IMR-90 (cell line): ENCODE measurements at regions not wholly inside any gene's neighbourhood (a gene's known extent, or its start where the extent isn't known, plus 50 kb on each side); places are given as distances from the start of the nearest gene placed in this dataset.

Experiments
- ATAC-seq: fragments of 200-7000 bp; cut with Tn5 transposase; 2 replicates; pipeline ENCODE4 v1.9.1; 2020; ENCODE audit warnings: low read depth, mild to moderate bottlenecking, moderate library complexity
- BruUV-seq: library from RNA; stranded (reverse); fragments of 400-500 nt; replicated peaks from 2 replicates; lab custom pipeline; 2021; lab: Mats Ljungman, UMichigan
- CTCF ChIA-PET: fragments of 300-600 bp; formaldehyde crosslinking; extraction: SDS; loops from one replicate; lab custom pipeline; 2021; ENCODE audit warnings: antibody characterized with exemption; lab: Yijun Ruan, JAX
- POLR2A ChIA-PET: fragments of 300-600 bp; sonication (Branson Sonifier 250); formaldehyde crosslinking; loops from one replicate; lab custom pipeline; 2022; ENCODE audit warnings: antibody characterized with exemption; ENCODE audit not compliant: unreplicated experiment; lab: Charles Lee
- DNase-seq: peaks from one replicate; pipeline ENCODE4 v3.0.0; 2013
- H2AFZ ChIP-seq: replicated peaks from 2 replicates; pipeline ENCODE3; 2013; ENCODE audit warnings: low read length, mild to moderate bottlenecking; ENCODE audit not compliant: poor library complexity
- H2AK5ac ChIP-seq: 2 replicates; pipeline ENCODE4 v1.6.1; 2013; ENCODE audit warnings: low read depth, low read length, inconsistent platforms
- H2AK9ac ChIP-seq: replicated peaks from 2 replicates; pipeline ENCODE3; 2013; ENCODE audit warnings: mild to moderate bottlenecking, low read depth, low read length, moderate library complexity; ENCODE audit not compliant: poor library complexity
- H2BK120ac ChIP-seq: 2 replicates; pipeline ENCODE4 v1.6.1; 2013; ENCODE audit warnings: low read depth, low read length, inconsistent platforms
- H2BK15ac ChIP-seq: 3 replicates; pipeline ENCODE4 v1.6.1; 2013; ENCODE audit warnings: low read depth, low read length, inconsistent platforms
- H2BK20ac ChIP-seq: 2 replicates; pipeline ENCODE4 v1.6.1; 2013; ENCODE audit warnings: low read depth, mild to moderate bottlenecking, inconsistent platforms, low read length, moderate library complexity
- H2BK5ac ChIP-seq: 2 replicates; pipeline ENCODE4 v1.6.1; 2013; ENCODE audit warnings: mild to moderate bottlenecking, low read depth, low read length, inconsistent platforms; ENCODE audit not compliant: poor library complexity, severe bottlenecking
- H3K14ac ChIP-seq: replicated peaks from 2 replicates; pipeline ENCODE4 v1.6.1; 2013; ENCODE audit warnings: low read depth, low read length, inconsistent platforms
- H3K18ac ChIP-seq: 2 replicates; pipeline ENCODE4 v1.6.1; 2013; ENCODE audit warnings: low read depth, low read length, control low read depth
- H3K23ac ChIP-seq: 2 replicates; pipeline ENCODE4 v1.6.1; 2013; ENCODE audit warnings: low read depth, low read length, inconsistent platforms
- H3K27ac ChIP-seq: 2 replicates; pipeline ENCODE4 v1.5.1; 2013; ENCODE audit warnings: mild to moderate bottlenecking, control low read depth, low read length; ENCODE audit not compliant: insufficient read depth
- H3K27me3 ChIP-seq: 2 replicates; pipeline ENCODE4 v1.6.1; 2013; ENCODE audit warnings: low read length; ENCODE audit not compliant: control insufficient read depth, insufficient read depth
- H3K36me3 ChIP-seq: 2 replicates; pipeline ENCODE4 v1.6.1; 2013; ENCODE audit warnings: low read length, mixed read lengths; ENCODE audit not compliant: control insufficient read depth, insufficient read depth
- H3K4ac ChIP-seq: 2 replicates; pipeline ENCODE4 v1.6.1; 2013; ENCODE audit warnings: low read depth, low read length, inconsistent platforms
- H3K4me1 ChIP-seq: 2 replicates; pipeline ENCODE4 v1.6.1; 2013; ENCODE audit warnings: low read length, mixed read lengths; ENCODE audit not compliant: control insufficient read depth, insufficient read depth
- H3K4me2 ChIP-seq: 2 replicates; pipeline ENCODE4 v1.6.1; 2013; ENCODE audit warnings: low read depth, mild to moderate bottlenecking, control low read depth, low read length, moderate library complexity
- H3K4me3 ChIP-seq: 2 replicates; pipeline ENCODE4 v1.5.1; 2013; ENCODE audit warnings: low read depth, mild to moderate bottlenecking, control low read depth, low read length, moderate library complexity; ENCODE audit not compliant: insufficient read depth
- H3K56ac ChIP-seq: 2 replicates; pipeline ENCODE4 v1.6.1; 2013; ENCODE audit warnings: low read length, inconsistent platforms; ENCODE audit not compliant: insufficient read depth; ENCODE audit errors: extremely low read depth
- H3K79me1 ChIP-seq, 2 experiments: 2 replicates each; pipeline ENCODE4 v1.6.1; 2013; ENCODE audit warnings: low read length in 2 of 2, inconsistent platforms in 1 of 2, low read depth in 1 of 2
- H3K9ac ChIP-seq: 2 replicates; pipeline ENCODE4 v1.6.1; 2013; ENCODE audit warnings: low read depth, low read length, control low read depth
- H3K9me1 ChIP-seq: 2 replicates; pipeline ENCODE4 v1.6.1; 2013; ENCODE audit warnings: low read length, inconsistent platforms; ENCODE audit not compliant: insufficient read depth
- H3K9me3 ChIP-seq: 2 replicates; pipeline ENCODE4 v1.6.1; 2013; ENCODE audit warnings: low read length; ENCODE audit not compliant: control insufficient read depth, insufficient read depth
- H4K20me1 ChIP-seq: 2 replicates; pipeline ENCODE4 v1.6.1; 2013; ENCODE audit warnings: low read length, inconsistent platforms; ENCODE audit not compliant: insufficient read depth
- H4K5ac ChIP-seq: 2 replicates; pipeline ENCODE4 v1.6.1; 2013; ENCODE audit warnings: mild to moderate bottlenecking, low read depth, low read length, control low read depth
- H4K8ac ChIP-seq, 2 experiments: 2 replicates each; pipeline ENCODE4 v1.6.1; 2013; ENCODE audit warnings: low read depth in 2 of 2, low read length in 2 of 2, control low read depth in 1 of 2, inconsistent platforms in 1 of 2
- H4K91ac ChIP-seq: 2 replicates; pipeline ENCODE4 v1.6.1; 2013; ENCODE audit warnings: low read depth, low read length, inconsistent platforms; ENCODE audit not compliant: insufficient read depth
- BHLHE40 ChIP-seq: fragments of 150-350 bp; IDR thresholded peaks from 2 replicates; pipeline ENCODE4 v1.6.1; 2016; ENCODE audit warnings: mild to moderate bottlenecking, low read depth, low read length
- CEBPB ChIP-seq: IDR thresholded peaks from 2 replicates; pipeline ENCODE4 v1.6.1; 2012; ENCODE audit warnings: low read depth, low read length, improper control_type of control experiment
- CHD1 ChIP-seq: IDR thresholded peaks from 2 replicates; pipeline ENCODE4 v1.6.1; 2012; ENCODE audit warnings: low read depth, low read length, improper control_type of control experiment
- MAZ ChIP-seq: IDR thresholded peaks from 2 replicates; pipeline ENCODE4 v1.6.1; 2012; ENCODE audit warnings: low read depth, mild to moderate bottlenecking, low read length, improper control_type of control experiment, moderate library complexity, borderline replicate concordance
- MXI1 ChIP-seq: IDR thresholded peaks from 2 replicates; pipeline ENCODE4 v1.6.1; 2012; ENCODE audit warnings: low read depth, mild to moderate bottlenecking, low read length, moderate library complexity, borderline replicate concordance
- NFE2L2 ChIP-seq: fragments of 150-350 bp; IDR thresholded peaks from 2 replicates; pipeline ENCODE4 v1.6.1; 2016; ENCODE audit warnings: low read depth, mild to moderate bottlenecking, low read length
- POLR2A ChIP-seq: IDR thresholded peaks from 2 replicates; pipeline ENCODE4 v1.6.1; 2012; ENCODE audit warnings: mild to moderate bottlenecking, low read depth, low read length
- RAD21 ChIP-seq: IDR thresholded peaks from 2 replicates; pipeline ENCODE4 v1.6.1; 2012; ENCODE audit warnings: low read length, improper control_type of control experiment
- RCOR1 ChIP-seq: IDR thresholded peaks from 2 replicates; pipeline ENCODE4 v1.6.1; 2012; ENCODE audit warnings: mild to moderate bottlenecking, low read length, improper control_type of control experiment; ENCODE audit not compliant: insufficient replicate concordance
- RFX5 ChIP-seq: IDR thresholded peaks from 2 replicates; pipeline ENCODE4 v1.8.0; 2012; ENCODE audit warnings: low read depth, mild to moderate bottlenecking, low read length, moderate library complexity
- SMC3 ChIP-seq: fragments of 150-350 bp; IDR thresholded peaks from 2 replicates; pipeline ENCODE4 v1.6.1; 2016; ENCODE audit warnings: low read depth, mild to moderate bottlenecking, antibody characterized with exemption, low read length, moderate library complexity
- WGBS, 2 experiments: methylation state at CpG; one replicate each; pipeline versions ENCODE4 v1.1.5 to v1.1.7; 2013; ENCODE audit warnings: missing lambda C conversion rate in 2 of 2; ENCODE audit not compliant: insufficient read length in 1 of 2; ENCODE audit errors: extremely low coverage in 2 of 2; 5-methylcytosine and 5-hydroxymethylcytosine counted together
- dilution Hi-C: fragments of 300-500 bp; cut with HindIII; formaldehyde crosslinking; loops from one replicate; pipeline ENCODE4 v1.14.3; 2018; ENCODE audit warnings: low sequenced_read_pairs; ENCODE audit not compliant: unreplicated experiment
- in situ Hi-C: fragments of 300-500 bp; cut with MboI; formaldehyde crosslinking; loops from 3 replicates; pipeline ENCODE4 v1.14.3; 2019; ENCODE audit warnings: low sequenced_read_pairs, inconsistent platforms, mixed read lengths
- intact Hi-C: fragments of 100-400 bp; cut with micrococcal nuclease; formaldehyde crosslinking; loops from 2 replicates; pipeline ENCODE4 v1.10.0; 2022
- TF ChIP-seq, protein P1 (sequence below): fragments of 150-350 bp; IDR thresholded peaks from 2 replicates; pipeline ENCODE4 v1.6.1; 2016; ENCODE audit warnings: low read depth, mild to moderate bottlenecking, low read length, moderate library complexity, borderline replicate concordance
- TF ChIP-seq, protein P2 (sequence below): fragments of 150-350 bp; IDR thresholded peaks from 2 replicates; pipeline ENCODE4 v1.6.1; 2017; ENCODE audit warnings: mild to moderate bottlenecking, antibody characterized with exemption, low read length, low read depth
- TF ChIP-seq, protein P3 (sequence below): conservative IDR thresholded peaks from 2 replicates; pipeline ENCODE4 v1.5.1; 2012; ENCODE audit warnings: mild to moderate bottlenecking, low read depth, low read length, improper control_type of control experiment

DNA sequence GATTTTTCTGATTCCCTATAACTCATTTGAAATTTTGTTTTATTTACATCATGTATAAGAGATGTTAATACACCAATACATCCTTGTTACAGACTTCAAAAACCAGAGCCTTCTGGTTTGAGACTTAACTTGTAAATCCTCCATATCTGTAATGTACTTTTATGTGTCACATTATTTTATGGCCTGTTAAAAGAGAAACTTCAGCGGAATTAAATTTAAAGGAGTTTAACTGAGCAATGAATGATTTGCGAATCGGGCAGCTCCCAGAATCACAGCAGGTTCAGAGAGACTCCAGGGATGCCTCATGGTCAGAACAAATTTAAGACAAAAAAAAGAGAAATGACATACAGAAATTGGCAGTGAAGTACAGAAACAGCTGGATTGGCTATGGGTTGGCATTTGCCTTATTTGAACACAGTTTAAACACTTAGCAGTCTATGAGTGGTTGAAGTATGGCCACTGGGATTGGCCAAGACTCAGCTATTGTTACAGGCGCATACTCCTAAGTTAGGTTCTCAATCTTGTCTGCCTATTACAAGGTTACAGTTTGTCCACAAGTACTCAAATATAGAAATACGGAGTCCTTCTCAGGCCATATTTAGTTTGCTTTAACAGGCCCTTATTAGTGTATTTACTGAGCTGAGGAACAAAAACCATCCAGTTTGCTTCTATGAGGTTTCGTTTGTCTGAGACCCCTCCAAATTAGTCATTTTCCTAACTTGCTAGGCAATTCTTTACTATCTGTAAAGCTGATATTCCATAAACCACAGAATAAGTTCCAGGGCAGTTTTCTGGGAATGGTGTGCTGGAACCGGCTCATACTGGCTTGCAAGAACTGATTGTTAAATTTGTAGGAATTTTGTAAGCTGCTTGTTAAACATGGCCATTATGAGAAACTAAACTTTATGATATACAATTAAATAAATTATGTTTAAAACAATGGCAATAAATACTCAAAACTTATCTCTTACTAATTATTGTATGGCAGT is 56.2 kb upstream of the WDR26 start:
- no peaks in the 10 kb centered on the region for H3K36me3 ChIP-seq
- CTCF ChIA-PET = no interaction called here
- TF ChIP-seq MAZ (no peak), POLR2A (no peak), BHLHE40 (no peak), CEBPB (no peak), MXI1 (no peak), RFX5 (no peak), SMC3 (no peak), CHD1 (no peak), NFE2L2 (no peak), RCOR1 (no peak), RAD21 (no peak)
- TF ChIP-seq, protein P1, sequence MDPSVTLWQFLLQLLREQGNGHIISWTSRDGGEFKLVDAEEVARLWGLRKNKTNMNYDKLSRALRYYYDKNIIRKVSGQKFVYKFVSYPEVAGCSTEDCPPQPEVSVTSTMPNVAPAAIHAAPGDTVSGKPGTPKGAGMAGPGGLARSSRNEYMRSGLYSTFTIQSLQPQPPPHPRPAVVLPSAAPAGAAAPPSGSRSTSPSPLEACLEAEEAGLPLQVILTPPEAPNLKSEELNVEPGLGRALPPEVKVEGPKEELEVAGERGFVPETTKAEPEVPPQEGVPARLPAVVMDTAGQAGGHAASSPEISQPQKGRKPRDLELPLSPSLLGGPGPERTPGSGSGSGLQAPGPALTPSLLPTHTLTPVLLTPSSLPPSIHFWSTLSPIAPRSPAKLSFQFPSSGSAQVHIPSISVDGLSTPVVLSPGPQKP = no peak
- TF ChIP-seq, protein P2, sequence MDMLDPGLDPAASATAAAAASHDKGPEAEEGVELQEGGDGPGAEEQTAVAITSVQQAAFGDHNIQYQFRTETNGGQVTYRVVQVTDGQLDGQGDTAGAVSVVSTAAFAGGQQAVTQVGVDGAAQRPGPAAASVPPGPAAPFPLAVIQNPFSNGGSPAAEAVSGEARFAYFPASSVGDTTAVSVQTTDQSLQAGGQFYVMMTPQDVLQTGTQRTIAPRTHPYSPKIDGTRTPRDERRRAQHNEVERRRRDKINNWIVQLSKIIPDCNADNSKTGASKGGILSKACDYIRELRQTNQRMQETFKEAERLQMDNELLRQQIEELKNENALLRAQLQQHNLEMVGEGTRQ = no peak
- TF ChIP-seq, protein P3, sequence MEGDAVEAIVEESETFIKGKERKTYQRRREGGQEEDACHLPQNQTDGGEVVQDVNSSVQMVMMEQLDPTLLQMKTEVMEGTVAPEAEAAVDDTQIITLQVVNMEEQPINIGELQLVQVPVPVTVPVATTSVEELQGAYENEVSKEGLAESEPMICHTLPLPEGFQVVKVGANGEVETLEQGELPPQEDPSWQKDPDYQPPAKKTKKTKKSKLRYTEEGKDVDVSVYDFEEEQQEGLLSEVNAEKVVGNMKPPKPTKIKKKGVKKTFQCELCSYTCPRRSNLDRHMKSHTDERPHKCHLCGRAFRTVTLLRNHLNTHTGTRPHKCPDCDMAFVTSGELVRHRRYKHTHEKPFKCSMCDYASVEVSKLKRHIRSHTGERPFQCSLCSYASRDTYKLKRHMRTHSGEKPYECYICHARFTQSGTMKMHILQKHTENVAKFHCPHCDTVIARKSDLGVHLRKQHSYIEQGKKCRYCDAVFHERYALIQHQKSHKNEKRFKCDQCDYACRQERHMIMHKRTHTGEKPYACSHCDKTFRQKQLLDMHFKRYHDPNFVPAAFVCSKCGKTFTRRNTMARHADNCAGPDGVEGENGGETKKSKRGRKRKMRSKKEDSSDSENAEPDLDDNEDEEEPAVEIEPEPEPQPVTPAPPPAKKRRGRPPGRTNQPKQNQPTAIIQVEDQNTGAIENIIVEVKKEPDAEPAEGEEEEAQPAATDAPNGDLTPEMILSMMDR = no peak

More for the DNA sequence above, 56.2 kb upstream of the WDR26 start:
- no peak; the same call in 1 of the 2 replicates for ATAC-seq
- no peak overlapping the region for H2BK20ac ChIP-seq
- no peak overlapping the region; the same call in 1 of the 2 replicates for H3K18ac ChIP-seq
- no CpG with 5 or more reads among the region's 7 CpGs for WGBS, 2 experiments
- no peak overlapping the region for H3K9ac ChIP-seq
- no peak overlapping the region for H3K4me2 ChIP-seq
- POLR2A ChIA-PET = no interaction called here
- H2BK5ac ChIP-seq = peak overlapping the region; percentile 17
- no peak overlapping the region for H3K4me3 ChIP-seq
- H3K14ac ChIP-seq = no peak overlapping the region
- no peak overlapping the region for H3K4ac ChIP-seq
- H2AFZ ChIP-seq = no peak overlapping the region
- no peaks in the 10 kb centered on the region; the same call in 1 of the 2 replicates for H3K9me1 ChIP-seq
- in situ Hi-C loops = loop anchor here (25.0 kb wide), 1 partner anchor 921 kb away; no protein-coding TSS in a partner anchor
- no peak overlapping the region for H2BK120ac ChIP-seq
- no peak overlapping the region for H3K27ac ChIP-seq
- intact Hi-C loops = no loop called here
- H4K5ac ChIP-seq = no peak overlapping the region
- no TSS peak for BruUV-seq
- H2AK5ac ChIP-seq = no peak overlapping the region
- H3K23ac ChIP-seq = no peak overlapping the region
- no peak overlapping the region for H3K56ac ChIP-seq
- no peaks in the 10 kb centered on the region for H3K79me1 ChIP-seq
- dilution Hi-C loops = no loop called here
- H4K20me1 ChIP-seq = no peaks in the 10 kb centered on the region
- DNase-seq = no peak
- no peak overlapping the region for H4K8ac ChIP-seq
- H3K27me3 ChIP-seq = no peaks in the 10 kb centered on the region
- H3K4me1 ChIP-seq = peaks cover 12% of the 10 kb centered on the region
- H2BK15ac ChIP-seq = no peak overlapping the region
- H3K9me3 ChIP-seq = 0 out of 2 replicates have a peak, but pooled peaks cover 3% of the 10 kb centered on the region
- H2AK9ac ChIP-seq = no peak overlapping the region
- no peak overlapping the region for H4K91ac ChIP-seq
